ENCODE measurements at regions not wholly inside any gene's neighbourhood (a gene's known extent, or its start where the extent isn't known, plus 50 kb on each side); places are given as distances from the start of the nearest gene placed in this dataset.
"Not testable (repeated sequence)": the region's sequence is repeated elsewhere in the genome, so short reads cannot be mapped to it uniquely, and the experiment has no call there.

- TF ChIP-seq CTCF (IDR thresholded peaks at IDR 0.05; ENCODE audit: low read depth, low read length) = no peak
- no peak for DNase-seq (ENCODE audit: extremely low read depth, low read depth)
These were observed 71.9 kb upstream of the TCL1B start for GRCh38 chr14:95614349-95614748.

- no peak for DNase-seq (ENCODE audit: extremely low read depth, low read depth)
- TF ChIP-seq CTCF (IDR thresholded peaks at IDR 0.05; ENCODE audit: low read depth, low read length) = no peak
These were observed 69.5 kb upstream of the TCL1B start for GRCh38 chr14:95616745-95617144.

- DNase-seq (ENCODE audit: extremely low read depth, low read depth) = no peak
These were observed 66.3 kb upstream of the TCL1B start for GRCh38 chr14:95619785-95620417.

GRCh38 chr14:95620659-95621059 lies 65.6 kb upstream of the TCL1B start:
- DNase-seq (ENCODE audit: extremely low read depth, low read depth) = no peak
- no peak for TF ChIP-seq CTCF (IDR thresholded peaks at IDR 0.05; ENCODE audit: low read depth, low read length)

More at GRCh38 chr14:95619785-95620417, 66.3 kb upstream of the TCL1B start:
- no peak for TF ChIP-seq CTCF (IDR thresholded peaks at IDR 0.05; ENCODE audit: low read depth, low read length)

- DNase-seq (ENCODE audit: extremely low read depth, low read depth) = no peak
- no peak for TF ChIP-seq CTCF (IDR thresholded peaks at IDR 0.05; ENCODE audit: low read depth, low read length)
These were observed 63.0 kb upstream of the TCL1B start for GRCh38 chr14:95623195-95623594.

GRCh38 chr14:95625710-95626109 lies 60.5 kb upstream of the TCL1B start:
- DNase-seq (ENCODE audit: extremely low read depth, low read depth) = not testable (repeated sequence)

- DNase-seq (ENCODE audit: extremely low read depth, low read depth) = no peak
- TF ChIP-seq CTCF (IDR thresholded peaks at IDR 0.05; ENCODE audit: low read depth, low read length) = no peak
These were observed 51.2 kb upstream of the TCL1B start for GRCh38 chr14:95635051-95635450.
